K562 (cell line): ENCODE measurements at regions not wholly inside any gene's neighbourhood (a gene's known extent, or its start where the extent isn't known, plus 50 kb on each side); places are given as distances from the start of the nearest gene placed in this dataset.

Source experiments
- ATAC-seq: fragments of 200-7000 bp; cut with Tn5 transposase; 3 replicates; pipeline ENCODE4 v1.9.1; 2020; ENCODE audit warnings: moderate library complexity
- BruUV-seq: library from RNA; stranded (reverse); fragments of 400-500 nt; replicated peaks from 2 replicates; lab custom pipeline; 2021; lab: Mats Ljungman, UMichigan
- CTCF ChIA-PET: fragments of 300-600 bp; formaldehyde crosslinking; extraction: SDS; loops from one replicate; lab custom pipeline; 2021; ENCODE audit warnings: low intra/inter-chr PET ratio; lab: Yijun Ruan, JAX
- POLR2A ChIA-PET: fragments of 300-600, 350-650 bp; sonication (Branson Sonifier 250); formaldehyde crosslinking; extraction: SDS; loops from one replicate; lab custom pipeline; 2021; ENCODE audit warnings: antibody characterized with exemption, inconsistent platforms; lab: Yijun Ruan, JAX
- DNase-seq, 4 experiments: peaks; one replicate each; pipeline versions ENCODE4 v3.0.0 to v3.0.0-alpha.2; 2011 to 2018; ENCODE audit warnings: low spot score in 3 of 4, mixed read lengths in 3 of 4; ENCODE audit errors: extremely low read depth in 1 of 4
- FAIRE-seq: peaks from 2 replicates; lab custom pipeline; 2011; peaks lifted over from hg19 to GRCh38; lab: Jason Lieb, UNC
- H2AFZ ChIP-seq: 2 replicates; pipeline ENCODE4 v1.6.0; 2011; ENCODE audit warnings: low read depth, low read length, control low read depth, inconsistent platforms
- H3K27ac ChIP-seq: fragments of 200-600 bp; 3 replicates; pipeline ENCODE4 v1.8.0; 2011; ENCODE audit warnings: low read depth, mild to moderate bottlenecking, control low read depth, inconsistent platforms, low read length, moderate library complexity, mixed read lengths; ENCODE audit errors: extremely low read depth
- H3K27me3 ChIP-seq, 2 experiments: fragments of 300-600 bp in 1 of 2; 2 replicates in 1 of 2; 3 replicates in 1 of 2; pipeline versions ENCODE4 v1.6.0 to v1.8.0; 2011; ENCODE audit warnings: inconsistent platforms in 2 of 2, low read length in 2 of 2, mild to moderate bottlenecking in 1 of 2, mixed read lengths in 1 of 2, moderate library complexity in 1 of 2; ENCODE audit not compliant: control insufficient read depth in 2 of 2, insufficient read depth in 2 of 2
- H3K36me3 ChIP-seq: fragments of 300-600 bp; 3 replicates; pipeline ENCODE4 v1.8.0; 2011; ENCODE audit warnings: mild to moderate bottlenecking, low read length, inconsistent platforms; ENCODE audit not compliant: control insufficient read depth, insufficient read depth
- H3K4me1 ChIP-seq, 2 experiments: fragments of 200-600 bp in 1 of 2; replicated peaks in 1 of 2; 2 replicates in 1 of 2; 3 replicates in 1 of 2; pipeline versions ENCODE4 v1.5.1 to v1.8.0; 2011; ENCODE audit warnings: inconsistent platforms in 2 of 2, low read length in 2 of 2, mild to moderate bottlenecking in 1 of 2, mixed read lengths in 1 of 2, moderate library complexity in 1 of 2; ENCODE audit not compliant: control insufficient read depth in 2 of 2, insufficient read depth in 2 of 2
- H3K4me2 ChIP-seq: 2 replicates; pipeline ENCODE4 v1.6.1; 2011; ENCODE audit warnings: low read length, control low read depth, inconsistent platforms, mixed read lengths; ENCODE audit not compliant: insufficient read depth
- H3K4me3 ChIP-seq: fragments of 200-600 bp; sonication (generic), shearing (Covaris generic); 2 replicates; pipeline ENCODE4 v1.5.1; 2016; ENCODE audit warnings: control low read depth, inconsistent platforms
- H3K79me2 ChIP-seq: fragments of 200-600 bp; 3 replicates; pipeline ENCODE4 v1.8.0; 2011; ENCODE audit warnings: low read length, inconsistent platforms; ENCODE audit not compliant: control insufficient read depth, insufficient read depth
- H3K9ac ChIP-seq, 2 experiments: 2 replicates each; pipeline versions ENCODE4 v1.6.0 to v1.6.1; 2011; ENCODE audit warnings: low read depth in 2 of 2, low read length in 2 of 2, control low read depth in 1 of 2, inconsistent platforms in 1 of 2, mild to moderate bottlenecking in 1 of 2, mixed read lengths in 1 of 2; ENCODE audit not compliant: insufficient read depth in 1 of 2
- H3K9me1 ChIP-seq: one replicate; pipeline ENCODE4 v1.6.0; 2011; ENCODE audit warnings: inconsistent platforms, mild to moderate bottlenecking, low read length, moderate library complexity; ENCODE audit not compliant: control insufficient read depth, insufficient read depth
- H3K9me3 ChIP-seq: replicated peaks from 2 replicates; pipeline ENCODE4 v1.5.1; 2011; ENCODE audit warnings: low read depth, low read length, inconsistent platforms; ENCODE audit not compliant: control insufficient read depth, insufficient read depth
- H4K20me1 ChIP-seq: replicated peaks from 2 replicates; pipeline ENCODE4 v1.6.1; 2011; ENCODE audit warnings: low read length, inconsistent platforms, mixed read lengths; ENCODE audit not compliant: control insufficient read depth, insufficient read depth
- BCLAF1 ChIP-seq, 2 experiments: fragments of 450-650 bp in 1 of 2; IDR thresholded peaks; 2 replicates each; pipeline ENCODE4 v1.6.1; 2011 to 2017; ENCODE audit warnings: low read depth in 2 of 2, antibody characterized with exemption in 1 of 2, borderline replicate concordance in 1 of 2, low read length in 1 of 2, mild to moderate bottlenecking in 1 of 2, mixed read lengths in 1 of 2; ENCODE audit not compliant: control insufficient read depth in 1 of 2
- E2F5 ChIP-seq: sonication (generic); formaldehyde crosslinking; IDR thresholded peaks from 2 replicates; pipeline ENCODE4 v1.8.0; 2022; ENCODE audit warnings: mild to moderate bottlenecking, missing genetic modification reagents
- HDAC3 ChIP-seq: fragments of 450-650 bp; IDR thresholded peaks from 2 replicates; pipeline ENCODE4 v1.6.1; 2018; ENCODE audit warnings: borderline replicate concordance, mild to moderate bottlenecking, moderate library complexity; ENCODE audit not compliant: partially characterized antibody
- HEY1 ChIP-seq: fragments of 250-450 bp; sonication (Bioruptor Pico); IDR thresholded peaks from 2 replicates; pipeline ENCODE4 v1.5.0; 2020; ENCODE audit warnings: mild to moderate bottlenecking, moderate library complexity, borderline replicate concordance
- KAT8 ChIP-seq: fragments of 450-650 bp; IDR thresholded peaks from 2 replicates; pipeline ENCODE4 v1.6.1; 2016; ENCODE audit warnings: low read depth, mild to moderate bottlenecking
- KLF1 ChIP-seq: fragments of 450-650 bp; IDR thresholded peaks from 2 replicates; pipeline ENCODE4 v1.6.1; 2016; ENCODE audit warnings: missing genetic modification characterization, missing compliant biosample characterization
- NFYB ChIP-seq: IDR thresholded peaks from 2 replicates; pipeline ENCODE4 v1.6.1; 2011; ENCODE audit warnings: mild to moderate bottlenecking, moderate library complexity; ENCODE audit not compliant: insufficient read length; ENCODE audit errors: extremely low read depth
- NR3C1 ChIP-seq: sonication (generic); formaldehyde crosslinking; IDR thresholded peaks from 2 replicates; pipeline ENCODE4 v1.8.1; 2022; ENCODE audit warnings: missing genetic modification reagents
- PRPF4 ChIP-seq: fragments of 200-400 bp; formaldehyde crosslinking; IDR thresholded peaks from one replicate; pipeline ENCODE4 v1.6.1; 2017; ENCODE audit warnings: low read length, low read depth, mild to moderate bottlenecking; ENCODE audit not compliant: insufficient read depth, poor library complexity, severe bottlenecking
- RFX7 ChIP-seq: fragments of 250-450 bp; sonication (Bioruptor Pico); IDR thresholded peaks from 2 replicates; pipeline ENCODE4 v1.5.1; 2021; ENCODE audit warnings: mild to moderate bottlenecking
- TEAD1 ChIP-seq, 2 experiments: fragments of 450-650 bp in 1 of 2; sonication (generic) in 1 of 2; formaldehyde crosslinking; IDR thresholded peaks; 2 replicates each; pipeline versions ENCODE4 v1.4.0 to v1.8.0; 2020 to 2022; ENCODE audit warnings: mild to moderate bottlenecking in 2 of 2, missing genetic modification reagents in 1 of 2
- ZFP36 ChIP-seq: fragments of 150-350 bp; IDR thresholded peaks from 2 replicates; pipeline ENCODE4 v1.6.1; 2018; ENCODE audit warnings: low read length, low read depth; ENCODE audit not compliant: partially characterized antibody
- ZNF197 ChIP-seq: fragments of 200-800 bp; sonication (Bioruptor generic); IDR thresholded peaks from 2 replicates; pipeline ENCODE4 v1.6.1; 2016; ENCODE audit warnings: low read depth, missing genetic modification characterization, missing compliant biosample characterization
- ZNF707 ChIP-seq: fragments of 250-450 bp; sonication (Bioruptor Pico); conservative IDR thresholded peaks from 2 replicates; pipeline ENCODE4 v1.8.0; 2022; ENCODE audit warnings: inconsistent platforms, mild to moderate bottlenecking, moderate library complexity
- ZNF830 ChIP-seq: fragments of 250-450 bp; sonication (Bioruptor Pico); IDR thresholded peaks from 2 replicates; pipeline ENCODE4 v1.5.0; 2021; ENCODE audit warnings: mild to moderate bottlenecking
- WGBS: fragments of 100-300 bp; shearing (Covaris generic); methylation state at CpG from one replicate; pipeline ENCODE4 v1.1.6; 2016; ENCODE audit warnings: low coverage, mixed read lengths; ENCODE audit not compliant: insufficient coverage; ENCODE audit errors: missing lambda C conversion rate; 5-methylcytosine and 5-hydroxymethylcytosine counted together
- in situ Hi-C: fragments of 300-500 bp; cut with MboI; formaldehyde crosslinking; loops from 4 replicates; pipeline ENCODE4 v1.15.0; 2018; ENCODE audit warnings: inconsistent platforms, mixed read lengths
- intact Hi-C: fragments of 100-400 bp; cut with micrococcal nuclease; formaldehyde crosslinking; loops from 2 replicates; pipeline ENCODE4 v1.14.2; 2022

- DNase-seq (peak in 2 of 4 experiments; percentile 63 to 99), FAIRE-seq (peak; percentile 88), ATAC-seq (peak; percentile 54)
- Histone ChIP-seq H3K9ac (peak overlapping the region in 1 of 2 experiments; percentile 75; a peak in 2 of 4 replicates), H3K27me3 (no peaks in the 10 kb centered on the region), H3K9me1 (no peaks in the 10 kb centered on the region), H3K4me2 (peak overlapping the region; percentile 85), H3K79me2 (peaks cover 30% of the 10 kb centered on the region; the same call in 2 of the 3 replicates), H3K4me1 (peaks cover 34 to 83% of the 10 kb centered on the region in 2 experiments), H3K27ac (peak overlapping the region; percentile 89), H4K20me1 (no peaks in the 10 kb centered on the region), H3K4me3 (peak overlapping the region; percentile 23), H3K9me3 (no peaks in the 10 kb centered on the region), H2AFZ (peak overlapping the region; percentile 67), H3K36me3 (no peaks in the 10 kb centered on the region)
- WGBS, result 2% methylated on average over 5 of the region's 5 CpGs
- BruUV-seq, result TSS peak; percentile 93
- in situ Hi-C loops (loop anchor here (25.0 kb wide), 1 partner anchor 325 kb away; the partner anchor contains the start of gene STXBP5), intact Hi-C loops (loop anchor here (1.0 to 10.0 kb wide), 5 partner anchors 9 to 1152 kb away; partner anchors contain the start of gene EPM2A)
- ChIA-PET CTCF (no interaction called here), POLR2A (interaction anchor here (0.9 to 2.3 kb wide), 4 partner anchors 9 to 22 kb away, joined by 3 to 11 read pairs (median 8); no protein-coding TSS in a partner anchor)
- TF ChIP-seq RFX7 (CRISPR knock-in tag) (peak; percentile 90), ZFP36 (peak; percentile 81), ZNF830 (no peak), NR3C1 (CRISPR knock-in tag) (no peak), BCLAF1 (IDR thresholded peaks at IDR 0.05; ENCODE audit: borderline replicate concordance in 1 of 2, control insufficient read depth in 1 of 2, low read depth in 2 of 2, low read length in 1 of 2) (peak in 1 of 2 experiments; percentile 90; a peak in 2 of 4 replicates), HDAC3 (peak; percentile 67), E2F5 (CRISPR knock-in tag) (no peak), HEY1 (peak; percentile 93), KAT8 (no peak), PRPF4 (no peak), KLF1 (tag) (no peak), TEAD1 (CRISPR knock-in tag; IDR thresholded peaks at IDR 0.05) (peak in 1 of 2 experiments; percentile 88; a peak in 2 of 4 replicates), ZNF197 (no peak), ZNF707 (CRISPR knock-in tag) (no peak), NFYB (no peak)
These were observed 288.0 kb downstream of the ADGB start for GRCh38 chr6:146886587-146887446.
